GM12865 (cell line): ENCODE measurements at regions not wholly inside any gene's neighbourhood (a gene's known extent, or its start where the extent isn't known, plus 50 kb on each side); places are given as distances from the start of the nearest gene placed in this dataset.

Experiments
- DNase-seq: peaks from one replicate; pipeline ENCODE4 v3.0.0; 2010; ENCODE audit warnings: low read depth
- H3K4me3 ChIP-seq: 2 replicates; pipeline ENCODE4 v1.5.1; 2011; ENCODE audit warnings: mild to moderate bottlenecking, low read depth, low read length, control low read depth
- TF ChIP-seq, protein P1 (sequence below): IDR thresholded peaks from 2 replicates; pipeline ENCODE4 v1.5.1; 2011; ENCODE audit warnings: low read length, control low read depth, low read depth, inconsistent platforms; ENCODE audit not compliant: insufficient read depth; ENCODE audit errors: missing control alignments

GRCh38 chr5:27414099-27414498 is 375.7 kb upstream of the CDH9 start:
- TF ChIP-seq, protein P1, sequence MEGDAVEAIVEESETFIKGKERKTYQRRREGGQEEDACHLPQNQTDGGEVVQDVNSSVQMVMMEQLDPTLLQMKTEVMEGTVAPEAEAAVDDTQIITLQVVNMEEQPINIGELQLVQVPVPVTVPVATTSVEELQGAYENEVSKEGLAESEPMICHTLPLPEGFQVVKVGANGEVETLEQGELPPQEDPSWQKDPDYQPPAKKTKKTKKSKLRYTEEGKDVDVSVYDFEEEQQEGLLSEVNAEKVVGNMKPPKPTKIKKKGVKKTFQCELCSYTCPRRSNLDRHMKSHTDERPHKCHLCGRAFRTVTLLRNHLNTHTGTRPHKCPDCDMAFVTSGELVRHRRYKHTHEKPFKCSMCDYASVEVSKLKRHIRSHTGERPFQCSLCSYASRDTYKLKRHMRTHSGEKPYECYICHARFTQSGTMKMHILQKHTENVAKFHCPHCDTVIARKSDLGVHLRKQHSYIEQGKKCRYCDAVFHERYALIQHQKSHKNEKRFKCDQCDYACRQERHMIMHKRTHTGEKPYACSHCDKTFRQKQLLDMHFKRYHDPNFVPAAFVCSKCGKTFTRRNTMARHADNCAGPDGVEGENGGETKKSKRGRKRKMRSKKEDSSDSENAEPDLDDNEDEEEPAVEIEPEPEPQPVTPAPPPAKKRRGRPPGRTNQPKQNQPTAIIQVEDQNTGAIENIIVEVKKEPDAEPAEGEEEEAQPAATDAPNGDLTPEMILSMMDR, result no peak
- no peak for DNase-seq
- H3K4me3 ChIP-seq, result no peak overlapping the region

DNA sequence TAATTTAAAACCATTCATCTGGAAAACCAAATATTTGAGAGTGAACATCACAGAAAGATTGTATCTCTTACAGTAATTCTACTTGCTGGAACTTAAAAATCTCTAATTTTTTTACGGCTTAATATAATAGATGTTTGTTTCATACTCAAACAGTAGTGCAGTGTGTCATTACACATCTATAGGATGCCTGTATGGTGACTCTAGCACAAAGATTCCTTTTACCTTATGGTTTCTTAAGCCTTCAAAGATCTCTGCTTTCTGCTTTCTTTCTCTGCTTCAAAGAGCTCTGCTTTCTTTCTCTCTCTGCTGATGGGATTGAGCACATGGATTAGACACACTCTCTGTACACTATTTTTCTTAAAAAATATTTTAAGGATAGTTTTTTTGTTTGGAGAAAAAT is 374.0 kb upstream of the CDH9 start:
- TF ChIP-seq, protein P1, result no peak
- DNase-seq, result no peak
- no peak overlapping the region for H3K4me3 ChIP-seq

- no peak overlapping the region for H3K4me3 ChIP-seq
- TF ChIP-seq, protein P1, result no peak
- no peak for DNase-seq
These were observed 367.6 kb upstream of the CDH9 start for GRCh38 chr5:27406020-27406419.

GRCh38 chr5:27403243-27403882 is 365.0 kb upstream of the CDH9 start:
- TF ChIP-seq, protein P1, result no peak
- H3K4me3 ChIP-seq, result no peak overlapping the region; the same call in 1 of the 2 replicates
- no peak for DNase-seq

DNA sequence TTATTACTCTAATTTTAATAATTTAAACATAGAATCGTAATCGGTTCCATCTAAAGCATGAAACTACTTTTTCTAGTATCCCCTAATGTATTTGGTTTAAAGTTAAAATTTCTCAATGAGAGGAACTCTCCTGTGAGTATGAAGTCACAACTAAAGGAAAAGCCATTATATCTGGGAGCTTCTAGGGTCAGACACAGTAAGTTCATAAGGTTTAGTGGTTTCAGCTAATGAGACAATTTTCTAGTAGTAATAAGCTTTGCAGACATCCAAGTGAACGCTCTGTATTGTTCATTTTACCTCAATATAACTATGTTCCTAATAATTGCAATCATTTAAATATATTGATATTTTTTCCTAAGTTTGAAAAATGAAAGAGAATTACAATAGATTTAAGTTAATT is 364.4 kb upstream of the CDH9 start:
- no peak for DNase-seq
- H3K4me3 ChIP-seq, result no peak overlapping the region; the same call in 1 of the 2 replicates
- TF ChIP-seq, protein P1, result no peak

GRCh38 chr5:27396998-27397397 is 358.6 kb upstream of the CDH9 start:
- DNase-seq, result no peak
- H3K4me3 ChIP-seq, result no peak overlapping the region
- TF ChIP-seq, protein P1, result no peak

- no peak overlapping the region for H3K4me3 ChIP-seq
- no peak for DNase-seq
- TF ChIP-seq, protein P1, result no peak
These were observed 354.3 kb upstream of the CDH9 start for GRCh38 chr5:27392716-27393115.
